Natural killer cell treated with Interleukin-12 subunit alpha and Interleukin-12 subunit beta and Interleukin-15 and Interleukin-18, amount 100 ng/mL, for 72 hours (primary cell): ENCODE measurements at regions not wholly inside any gene's neighbourhood (a gene's known extent, or its start where the extent isn't known, plus 50 kb on each side); places are given as distances from the start of the nearest gene placed in this dataset.

Experiments
- ATAC-seq, 2 donors: fragments of 150-1000 bp; cut with Tn5 transposase in 1 of 2; sonication (Bioruptor Pico), chemical (Tn5 transposase) in 1 of 2; 2 replicates each; pipeline ENCODE4 v1.10.0; 2021
- DNase-seq: peaks from one replicate; pipeline ENCODE4 v3.0.0; 2022; ENCODE audit warnings: low spot score
- H3K27ac Mint-ChIP-seq, 2 donors: 1 replicate in 1 of 2; 2 replicates in 1 of 2; pipeline ENCODE4 v1.8.0; 2022; ENCODE audit warnings: mixed read lengths in 2 of 2, mild to moderate bottlenecking in 1 of 2, moderate library complexity in 1 of 2
- H3K27me3 Mint-ChIP-seq, 2 donors: 1 replicate in 1 of 2; 2 replicates in 1 of 2; pipeline ENCODE4 v1.8.0; 2022; ENCODE audit warnings: mixed read lengths in 2 of 2
- H3K36me3 Mint-ChIP-seq: one replicate; pipeline ENCODE4 v1.8.0; 2022; ENCODE audit warnings: mixed read lengths
- H3K4me1 Mint-ChIP-seq, 2 donors: 1 replicate in 1 of 2; 2 replicates in 1 of 2; pipeline ENCODE4 v1.8.0; 2022; ENCODE audit warnings: low read depth in 2 of 2, mixed read lengths in 2 of 2, mild to moderate bottlenecking in 1 of 2
- H3K4me3 Mint-ChIP-seq: one replicate; pipeline ENCODE4 v1.8.0; 2022; ENCODE audit warnings: mixed read lengths
- H3K9me3 Mint-ChIP-seq: 2 replicates; pipeline ENCODE4 v1.8.0; 2022; ENCODE audit warnings: mixed read lengths

DNA sequence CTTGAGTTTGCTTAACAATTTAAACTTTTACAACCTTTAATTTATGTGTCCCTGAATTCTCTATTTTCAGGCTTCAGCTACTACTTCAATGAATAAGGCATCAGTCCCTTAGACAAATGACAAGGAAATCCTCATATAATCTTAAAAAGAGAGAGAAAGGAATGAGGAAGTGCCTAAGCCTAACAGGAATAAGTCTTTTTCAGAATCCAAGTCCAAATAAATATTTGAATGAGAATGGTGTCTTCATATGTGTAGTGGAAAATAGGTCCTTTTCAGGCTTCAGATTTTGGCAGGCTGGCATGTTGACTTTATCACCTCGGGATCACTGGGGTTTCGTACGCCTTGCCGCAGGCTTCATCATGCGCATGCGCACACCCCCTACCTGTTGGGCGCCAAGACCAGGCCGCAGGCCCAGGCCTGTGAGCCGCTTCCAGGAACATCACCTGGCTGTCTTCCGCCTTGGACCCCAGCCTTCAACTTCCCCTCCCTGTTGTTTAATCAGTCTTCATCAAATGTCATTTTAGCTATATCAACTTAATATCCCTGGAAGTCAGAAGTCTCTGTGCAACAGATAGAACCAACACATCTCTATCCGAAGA lies 334.5 kb downstream of the SOX2 start:
- ATAC-seq: no peak

DNA sequence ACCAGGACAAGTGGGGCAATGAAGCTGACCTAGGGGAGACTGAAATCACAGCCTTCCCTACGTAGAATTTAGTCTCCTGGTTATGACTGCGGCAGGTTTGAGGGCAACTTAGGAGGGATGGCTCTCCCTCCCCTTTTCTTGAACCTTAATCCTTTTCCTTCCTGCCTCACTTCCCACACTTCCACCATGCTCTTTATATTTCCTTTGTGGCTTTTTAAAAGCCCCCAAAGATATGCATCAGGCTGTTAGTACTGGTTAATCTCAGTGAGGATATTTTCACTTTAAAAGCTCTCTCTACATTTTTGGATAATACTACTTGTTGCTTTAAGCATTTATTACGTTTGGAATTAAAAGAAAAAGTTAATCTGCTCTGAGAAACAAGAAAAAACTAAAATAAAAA lies 339.2 kb downstream of the SOX2 start:
- Mint-ChIP-seq H3K9me3 (peaks cover 12% of the 10 kb centered on the region), H3K4me1 (no peaks in the 10 kb centered on the region), H3K36me3 (no peaks in the 10 kb centered on the region), H3K27ac (no peak overlapping the region), H3K4me3 (no peak overlapping the region), H3K27me3 (no peaks in the 10 kb centered on the region)
- no peak for ATAC-seq
- no peak for DNase-seq

More for the DNA sequence above, 334.5 kb downstream of the SOX2 start:
- no peaks in the 10 kb centered on the region for H3K4me1 Mint-ChIP-seq
- H3K9me3 Mint-ChIP-seq: peaks cover 13% of the 10 kb centered on the region
- no peaks in the 10 kb centered on the region for H3K27me3 Mint-ChIP-seq
- H3K36me3 Mint-ChIP-seq: no peaks in the 10 kb centered on the region
- DNase-seq: no peak
- no peak overlapping the region for H3K4me3 Mint-ChIP-seq
- no peak overlapping the region for H3K27ac Mint-ChIP-seq

DNA sequence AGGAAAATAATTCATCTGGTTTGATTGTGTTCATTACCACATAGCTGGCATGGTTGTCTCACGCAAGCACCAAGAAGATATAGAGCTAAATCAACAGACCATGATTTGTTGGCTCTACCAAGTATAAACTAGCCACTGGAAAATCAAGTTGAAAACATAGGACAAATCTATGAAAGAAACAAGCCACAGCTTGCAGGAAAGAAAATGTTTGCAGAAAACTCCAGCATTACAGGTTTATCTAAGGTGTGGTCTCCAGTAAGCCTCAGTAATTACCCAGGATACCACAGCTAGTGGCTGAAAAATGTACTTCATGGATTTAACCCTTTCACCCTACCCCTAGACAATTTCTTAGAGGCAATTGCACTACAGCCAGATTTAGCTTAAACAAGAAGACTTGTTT lies 340.6 kb downstream of the SOX2 start:
- Mint-ChIP-seq H3K9me3 (peaks cover 11% of the 10 kb centered on the region), H3K36me3 (no peaks in the 10 kb centered on the region), H3K27ac (no peak overlapping the region), H3K4me3 (no peak overlapping the region), H3K27me3 (no peaks in the 10 kb centered on the region), H3K4me1 (no peaks in the 10 kb centered on the region)
- no peak for DNase-seq
- ATAC-seq: no peak

DNA sequence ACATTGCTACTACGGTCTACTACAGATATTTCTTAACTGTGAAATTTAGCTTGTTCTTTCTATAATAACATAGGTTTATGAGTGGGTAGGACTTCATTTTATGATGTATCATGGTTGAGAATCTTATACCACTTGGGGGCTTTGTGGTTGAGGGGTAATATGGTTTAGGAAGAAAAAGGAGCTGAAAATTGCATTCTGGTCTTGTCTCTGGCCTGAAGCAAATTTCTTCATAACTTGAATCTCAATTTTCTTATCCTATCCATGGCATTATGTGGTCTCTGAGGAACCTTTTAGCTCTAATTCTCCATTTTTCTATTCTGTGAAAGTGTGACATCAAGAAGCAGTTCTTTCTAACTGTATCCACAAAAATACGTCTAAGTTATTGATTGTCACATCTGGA lies 341.0 kb downstream of the SOX2 start:
- ATAC-seq (no peak), DNase-seq (no peak)
- Mint-ChIP-seq H3K4me1 (no peaks in the 10 kb centered on the region), H3K36me3 (no peaks in the 10 kb centered on the region), H3K4me3 (no peak overlapping the region), H3K9me3 (peaks cover 10% of the 10 kb centered on the region), H3K27me3 (no peaks in the 10 kb centered on the region), H3K27ac (no peak overlapping the region)

DNA sequence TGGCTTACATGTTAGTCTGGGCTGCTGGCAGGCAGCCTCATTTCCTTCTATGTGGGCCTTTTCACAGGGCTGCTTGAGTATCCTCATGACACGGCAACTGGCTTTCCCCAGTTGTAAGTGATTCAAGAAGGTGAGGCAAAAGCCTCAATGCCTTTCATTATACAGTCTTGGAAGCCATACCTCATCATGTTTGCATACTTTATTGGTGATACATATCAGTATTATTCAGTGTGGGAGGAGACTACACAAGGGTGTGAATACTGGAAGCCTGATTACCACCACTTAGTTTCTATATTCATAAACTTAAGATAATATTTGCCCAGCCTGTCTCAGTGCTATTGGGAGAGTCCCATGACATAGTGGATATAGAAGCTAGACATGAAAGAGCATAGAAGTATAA lies 346.8 kb downstream of the SOX2 start:
- H3K36me3 Mint-ChIP-seq: no peaks in the 10 kb centered on the region
- H3K27me3 Mint-ChIP-seq: no peaks in the 10 kb centered on the region
- H3K27ac Mint-ChIP-seq: no peak overlapping the region
- no peak overlapping the region for H3K4me3 Mint-ChIP-seq
- no peak for DNase-seq
- ATAC-seq: no peak
- peaks cover 6% of the 10 kb centered on the region for H3K9me3 Mint-ChIP-seq
- H3K4me1 Mint-ChIP-seq: no peaks in the 10 kb centered on the region

DNA sequence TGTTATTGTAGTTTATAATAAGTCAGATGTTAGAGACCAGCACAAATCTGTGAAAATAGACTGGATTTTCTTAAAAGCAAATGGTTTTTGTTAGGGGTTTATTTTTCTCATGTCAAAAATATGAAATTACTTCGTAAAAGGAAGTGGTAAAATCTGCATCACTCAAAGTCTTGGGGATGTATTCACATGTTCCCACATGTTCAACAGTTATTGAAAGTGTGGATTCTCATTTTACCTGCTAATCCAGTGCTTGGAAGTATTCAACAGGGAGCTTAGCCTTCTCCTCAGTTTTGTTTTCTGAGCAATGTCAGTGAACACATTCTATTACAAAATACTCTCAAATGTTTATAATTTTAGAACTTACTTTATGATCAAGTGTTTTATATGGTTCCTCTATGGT lies 352.0 kb downstream of the SOX2 start:
- no peak for ATAC-seq
- no peaks in the 10 kb centered on the region for H3K27me3 Mint-ChIP-seq
- no peaks in the 10 kb centered on the region for H3K9me3 Mint-ChIP-seq
- no peak overlapping the region for H3K27ac Mint-ChIP-seq
- H3K4me3 Mint-ChIP-seq: no peak overlapping the region
- DNase-seq: no peak
- H3K36me3 Mint-ChIP-seq: no peaks in the 10 kb centered on the region
- H3K4me1 Mint-ChIP-seq: no peaks in the 10 kb centered on the region

DNA sequence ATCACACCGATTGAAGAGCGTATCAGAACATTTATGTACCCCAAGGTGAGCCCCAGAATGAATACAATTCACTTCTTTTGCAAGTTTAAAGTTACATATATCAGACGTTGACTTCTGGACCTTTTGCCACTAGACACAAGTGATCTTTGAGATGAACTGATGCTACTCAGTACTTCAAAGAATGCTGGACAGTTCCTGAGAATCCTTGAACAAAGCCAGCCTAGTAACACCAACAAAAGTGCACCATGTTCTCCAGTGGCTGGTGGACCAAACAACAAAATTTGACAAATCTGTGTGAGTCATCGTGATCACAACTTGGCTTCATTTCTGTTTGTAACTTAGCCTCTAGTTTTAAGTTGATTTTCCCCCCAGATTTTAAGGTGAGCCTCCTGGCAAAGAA lies 355.7 kb downstream of the SOX2 start:
- H3K4me1 Mint-ChIP-seq: no peaks in the 10 kb centered on the region
- H3K4me3 Mint-ChIP-seq: no peak overlapping the region
- DNase-seq (no peak), ATAC-seq (no peak)
- no peaks in the 10 kb centered on the region for H3K27me3 Mint-ChIP-seq
- no peaks in the 10 kb centered on the region for H3K9me3 Mint-ChIP-seq
- H3K36me3 Mint-ChIP-seq: no peaks in the 10 kb centered on the region
- no peak overlapping the region for H3K27ac Mint-ChIP-seq

DNA sequence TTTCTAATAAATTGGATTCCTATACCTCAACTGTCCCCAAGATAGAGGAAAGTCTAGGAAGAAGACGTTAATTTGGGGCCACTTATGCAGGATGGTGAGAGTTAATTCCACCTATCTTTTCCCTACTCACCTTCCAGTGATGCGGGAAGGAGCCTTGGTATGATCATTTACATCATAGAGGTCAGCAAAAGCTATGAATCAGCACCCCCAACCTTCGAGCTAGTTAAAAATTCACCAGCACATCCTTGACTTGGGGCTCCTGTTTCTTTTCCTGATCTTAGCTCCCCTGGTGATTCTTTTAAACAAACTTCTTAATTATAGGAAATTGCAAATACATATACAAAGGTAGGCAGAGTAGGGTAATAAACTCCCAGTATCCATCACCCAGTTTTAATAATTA lies 366.6 kb downstream of the SOX2 start:
- Mint-ChIP-seq H3K4me3 (no peak overlapping the region), H3K27ac (no peak overlapping the region), H3K4me1 (no peaks in the 10 kb centered on the region), H3K9me3 (peaks cover 13% of the 10 kb centered on the region), H3K36me3 (peaks cover 6% of the 10 kb centered on the region), H3K27me3 (no peaks in the 10 kb centered on the region)
- no peak for ATAC-seq
- DNase-seq: no peak

DNA sequence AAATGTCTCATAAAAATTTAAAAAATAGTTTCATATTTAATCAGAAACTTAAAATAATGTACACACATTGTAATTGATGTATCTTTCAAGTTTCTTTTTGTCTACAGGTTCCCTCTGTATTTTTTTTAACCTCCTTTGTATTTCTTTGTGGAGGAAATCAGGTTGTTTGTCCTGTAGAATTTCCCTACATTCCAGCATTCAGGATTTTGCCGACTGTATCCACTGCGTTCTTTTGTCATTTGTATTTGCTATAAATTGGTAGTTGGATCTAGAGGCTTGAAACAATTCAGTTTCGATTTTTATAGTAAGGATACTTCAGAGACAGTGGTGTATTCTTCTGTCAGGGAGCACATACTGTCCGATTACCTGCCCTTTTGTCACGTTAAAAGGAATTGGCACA lies 367.2 kb downstream of the SOX2 start:
- Mint-ChIP-seq H3K27me3 (no peaks in the 10 kb centered on the region), H3K4me1 (no peaks in the 10 kb centered on the region), H3K36me3 (peaks cover 6% of the 10 kb centered on the region), H3K27ac (no peak overlapping the region), H3K9me3 (peaks cover 10% of the 10 kb centered on the region), H3K4me3 (no peak overlapping the region)
- no peak for ATAC-seq
- DNase-seq: no peak

DNA sequence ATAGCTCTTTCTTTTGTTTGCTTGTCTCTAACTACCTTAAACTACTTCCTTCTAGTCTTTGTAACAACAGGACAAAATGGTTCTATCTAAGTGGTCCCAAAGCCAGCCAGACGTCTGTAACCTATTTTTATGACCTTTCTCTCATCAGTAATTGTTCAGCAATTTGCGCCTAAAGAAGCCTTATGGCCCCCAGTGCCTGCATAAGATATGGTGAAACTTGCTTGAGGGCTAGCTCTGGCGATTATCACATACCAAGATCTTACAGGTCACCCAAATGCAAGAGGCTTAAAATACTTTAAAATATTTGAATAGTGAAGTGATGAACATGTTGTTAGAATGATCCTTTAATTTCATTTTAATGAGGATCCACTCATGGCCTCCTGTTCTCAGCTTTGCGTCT lies 369.4 kb downstream of the SOX2 start:
- no peak for ATAC-seq
- H3K27me3 Mint-ChIP-seq: no peaks in the 10 kb centered on the region
- H3K27ac Mint-ChIP-seq: no peak overlapping the region
- no peak for DNase-seq
- H3K36me3 Mint-ChIP-seq: no peaks in the 10 kb centered on the region
- peaks cover 2% of the 10 kb centered on the region for H3K9me3 Mint-ChIP-seq
- no peaks in the 10 kb centered on the region for H3K4me1 Mint-ChIP-seq
- H3K4me3 Mint-ChIP-seq: no peak overlapping the region

DNA sequence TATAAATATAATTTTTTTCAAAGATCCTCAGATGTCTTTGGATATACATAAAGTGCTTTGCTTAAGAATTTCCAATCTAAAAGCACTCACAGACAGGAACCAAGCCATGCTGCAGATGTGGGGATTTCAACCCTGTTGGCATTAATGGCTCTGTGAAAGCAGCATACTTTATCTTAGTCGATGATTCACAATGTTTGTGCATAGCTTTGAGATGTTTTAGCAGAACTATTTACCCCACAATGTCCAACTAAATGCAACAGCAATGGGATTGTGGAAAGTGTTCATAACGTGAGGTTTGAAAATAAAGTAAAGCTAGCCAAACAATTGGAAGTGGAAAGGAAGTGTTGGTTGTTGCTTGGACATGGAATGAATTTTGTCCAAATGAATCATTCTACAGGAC lies 371.4 kb downstream of the SOX2 start:
- Mint-ChIP-seq H3K4me1 (no peaks in the 10 kb centered on the region), H3K27ac (no peak overlapping the region), H3K27me3 (no peaks in the 10 kb centered on the region), H3K4me3 (no peak overlapping the region), H3K9me3 (peaks cover 2% of the 10 kb centered on the region), H3K36me3 (no peaks in the 10 kb centered on the region)
- ATAC-seq (no peak), DNase-seq (no peak)

DNA sequence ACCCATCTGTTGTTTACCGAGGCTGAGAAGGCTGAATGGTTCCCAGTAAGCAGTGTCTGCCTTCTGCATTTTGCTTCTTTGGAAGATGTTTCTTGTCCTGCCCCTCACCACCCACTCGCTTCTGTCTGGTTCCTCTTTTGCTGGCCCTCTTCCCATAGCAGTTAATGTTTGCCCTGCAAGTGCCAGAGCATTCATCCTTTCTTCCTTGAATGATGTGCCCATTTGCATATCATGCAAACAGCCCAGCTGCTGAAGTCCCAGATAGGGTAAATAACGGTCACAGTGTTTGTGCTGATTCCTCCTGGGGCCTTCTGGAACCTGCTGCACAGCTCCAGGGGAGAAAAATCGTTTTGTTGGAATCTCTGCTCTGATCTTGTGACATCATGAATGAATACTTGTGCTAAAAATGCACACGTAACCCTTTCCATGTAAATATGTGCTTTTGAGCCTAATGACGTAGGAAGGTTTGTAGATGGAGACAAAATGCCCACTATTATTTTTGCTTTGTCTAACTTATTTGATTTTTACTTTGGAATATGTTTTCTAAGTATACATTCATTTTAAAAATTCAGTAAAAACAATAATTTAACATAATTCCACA lies 381.0 kb downstream of the SOX2 start:
- Mint-ChIP-seq H3K27me3 (no peaks in the 10 kb centered on the region), H3K4me1 (no peaks in the 10 kb centered on the region), H3K9me3 (peaks cover 17% of the 10 kb centered on the region), H3K36me3 (peaks cover 6% of the 10 kb centered on the region), H3K4me3 (no peak overlapping the region), H3K27ac (no peak overlapping the region)
- ATAC-seq (no peak), DNase-seq (no peak)

DNA sequence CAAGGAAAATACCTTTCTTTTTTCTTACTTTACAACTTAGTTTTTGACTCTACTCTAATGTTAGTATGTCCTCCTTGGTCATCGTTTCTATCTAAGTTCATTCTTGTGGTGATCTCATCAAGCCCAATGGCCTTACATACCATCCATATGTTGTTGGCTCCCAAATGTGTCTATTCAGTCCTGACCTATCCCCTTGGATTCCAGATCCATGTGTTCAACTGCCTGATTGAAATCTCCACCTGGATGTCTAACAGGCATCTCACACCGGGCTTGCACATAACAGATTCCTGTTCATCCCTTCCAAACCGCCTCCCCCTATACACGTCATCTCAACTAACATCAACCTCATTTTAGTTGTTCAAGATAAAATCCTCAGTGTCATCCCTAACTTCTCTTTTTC lies 382.6 kb downstream of the SOX2 start:
- Mint-ChIP-seq H3K36me3 (peaks cover 6% of the 10 kb centered on the region), H3K4me3 (no peak overlapping the region), H3K27me3 (no peaks in the 10 kb centered on the region), H3K4me1 (no peaks in the 10 kb centered on the region), H3K9me3 (peaks cover 17% of the 10 kb centered on the region), H3K27ac (no peak overlapping the region)
- ATAC-seq (no peak), DNase-seq (no peak)

DNA sequence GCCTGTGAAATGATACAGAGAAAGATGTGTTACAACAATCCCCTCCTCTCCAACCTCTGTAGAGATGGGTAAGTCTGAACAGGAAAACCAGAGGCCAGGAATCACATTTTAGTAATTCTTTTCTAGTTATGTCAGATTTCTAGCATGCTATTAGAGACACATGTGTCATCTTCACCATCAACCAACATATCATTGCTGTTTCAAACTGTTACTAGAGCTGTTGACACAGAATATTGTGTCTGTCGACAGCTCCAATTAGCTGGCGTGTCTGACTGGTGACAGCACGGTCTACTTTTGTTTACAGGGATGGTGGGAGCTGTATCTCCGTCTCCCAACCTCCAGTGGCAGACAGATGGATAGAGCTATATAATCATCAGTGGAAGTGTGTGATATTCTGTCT lies 393.2 kb downstream of the SOX2 start:
- Mint-ChIP-seq H3K4me1 (no peaks in the 10 kb centered on the region), H3K27ac (no peak overlapping the region), H3K27me3 (no peaks in the 10 kb centered on the region), H3K4me3 (no peak overlapping the region), H3K36me3 (no peaks in the 10 kb centered on the region), H3K9me3 (peaks cover 14% of the 10 kb centered on the region)
- ATAC-seq: no peak
- no peak for DNase-seq

DNA sequence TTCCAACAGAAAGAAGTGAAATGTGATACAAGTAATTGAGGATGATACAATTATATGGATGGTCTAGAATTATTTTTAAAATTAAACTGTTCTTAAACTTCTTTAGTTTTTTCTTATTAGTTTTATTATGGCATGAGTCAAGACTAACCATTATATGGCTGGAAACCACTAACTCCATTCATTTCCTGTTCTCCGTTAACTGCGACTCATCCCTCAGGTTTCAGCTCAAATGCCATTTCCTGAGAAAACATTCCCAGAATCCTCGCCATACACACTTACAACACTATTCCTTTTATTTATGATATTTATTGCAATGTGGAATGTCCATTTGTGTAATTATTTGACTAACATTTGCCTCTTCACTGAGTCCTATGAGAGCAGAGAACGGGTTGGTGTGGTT lies 394.1 kb downstream of the SOX2 start:
- Mint-ChIP-seq H3K4me1 (no peaks in the 10 kb centered on the region), H3K4me3 (no peak overlapping the region), H3K27ac (no peak overlapping the region), H3K9me3 (peaks cover 15% of the 10 kb centered on the region), H3K36me3 (no peaks in the 10 kb centered on the region), H3K27me3 (no peaks in the 10 kb centered on the region)
- ATAC-seq: no peak
- no peak for DNase-seq
